Activated CD8-positive, alpha-beta memory T cell treated with anti-CD3 and anti-CD28 coated beads, Interleukin-2, amount 50 U/mL, for 4 hours (primary cell): ENCODE measurements at regions not wholly inside any gene's neighbourhood (a gene's known extent, or its start where the extent isn't known, plus 50 kb on each side); places are given as distances from the start of the nearest gene placed in this dataset.

Source experiments
- DNase-seq: peaks from one replicate; pipeline ENCODE4 v3.0.0-alpha.2; 2020

GRCh38 chr22:27378311-27378800, 423.2 kb downstream of the MN1 start:
- no peak for DNase-seq

DNA sequence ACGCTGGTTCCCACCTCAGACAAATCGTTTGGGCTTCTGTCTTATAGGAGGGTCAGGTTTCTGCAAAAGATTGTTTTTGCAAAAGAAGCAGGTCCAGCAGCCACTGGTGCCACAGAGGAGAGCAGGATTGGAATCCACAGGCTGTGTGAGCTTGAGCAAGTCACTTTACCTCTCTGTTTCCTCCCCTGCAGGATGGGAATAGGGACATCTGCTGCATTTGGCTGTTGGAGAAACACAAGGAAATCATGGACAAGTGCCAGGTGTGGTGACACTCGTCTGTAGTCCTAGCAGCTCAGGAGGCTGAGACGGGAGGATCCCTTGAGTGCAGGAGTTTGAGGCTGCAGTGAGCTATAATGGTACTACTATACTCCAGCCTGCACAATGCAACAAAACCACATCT, 422.6 kb downstream of the MN1 start:
- DNase-seq: no peak

- no peak for DNase-seq
Observed at GRCh38 chr22:27380855-27381254, 420.7 kb downstream of the MN1 start.

DNA sequence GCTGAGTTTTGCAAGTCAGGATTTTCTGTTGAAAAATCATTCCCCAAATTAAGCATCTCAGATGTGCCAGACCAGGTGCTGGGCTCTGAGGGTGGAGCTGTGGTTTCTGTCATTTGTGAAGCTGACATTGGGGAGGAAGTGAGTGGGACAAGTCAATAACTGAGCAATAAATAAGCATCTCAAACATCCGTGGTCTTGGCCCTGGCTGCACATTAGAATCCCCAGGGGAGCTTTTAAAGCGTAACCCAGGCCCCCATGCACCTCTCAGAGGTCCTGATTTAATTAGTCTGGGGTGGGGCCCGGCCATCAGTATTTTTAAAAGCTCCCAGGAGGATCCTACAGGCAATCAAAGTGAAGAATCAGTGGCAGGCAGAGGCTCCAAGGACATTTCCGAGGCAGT, 420.0 kb downstream of the MN1 start:
- DNase-seq: no peak

- no peak for DNase-seq
Observed at GRCh38 chr22:27381960-27382742, 419.4 kb downstream of the MN1 start.

GRCh38 chr22:27382947-27383346, 418.6 kb downstream of the MN1 start:
- no peak for DNase-seq

DNA sequence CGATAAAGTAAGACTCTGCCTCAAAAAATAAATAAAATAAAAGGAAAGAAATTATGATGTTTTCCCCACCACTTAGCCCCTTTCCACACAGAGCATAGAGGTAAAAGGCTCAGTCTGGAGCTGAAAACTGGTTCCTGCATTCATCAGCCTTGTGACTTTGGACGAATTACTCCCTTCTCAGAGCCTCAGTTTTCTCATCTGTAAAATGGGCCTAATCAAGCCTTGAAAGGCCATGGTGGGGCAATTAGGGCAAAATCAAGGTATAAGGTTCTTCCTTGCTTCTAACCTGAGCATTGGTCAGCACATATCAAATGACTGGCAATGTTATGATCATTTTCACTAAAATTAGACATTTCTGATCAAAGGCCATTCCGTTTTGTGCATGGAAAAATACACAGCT, 417.7 kb downstream of the MN1 start:
- DNase-seq: no peak

GRCh38 chr22:27385261-27385998, 416.1 kb downstream of the MN1 start:
- no peak for DNase-seq

GRCh38 chr22:27386186-27386585, 415.4 kb downstream of the MN1 start:
- no peak for DNase-seq

DNA sequence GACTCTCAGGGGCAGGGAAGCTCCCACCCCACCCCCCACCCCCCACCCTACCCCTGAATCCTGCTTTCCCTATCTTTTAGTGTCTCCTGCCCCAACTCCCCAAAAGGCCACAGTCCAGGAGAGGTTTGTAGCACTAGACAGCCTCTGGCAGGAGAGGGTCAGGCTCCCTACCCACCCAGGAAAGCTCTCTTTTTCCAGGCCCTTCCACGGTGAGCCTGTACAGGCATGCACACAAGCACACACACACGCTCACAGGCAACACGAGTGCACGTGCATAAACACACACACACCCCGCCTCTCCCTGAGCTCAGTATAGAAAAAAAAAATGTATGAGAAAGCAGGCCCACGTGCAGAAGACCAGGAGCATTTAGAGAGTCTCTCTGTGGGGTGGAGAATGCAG, 414.0 kb downstream of the MN1 start:
- DNase-seq: no peak

- DNase-seq: no peak
Observed at GRCh38 chr22:27388090-27388600, 413.4 kb downstream of the MN1 start.

GRCh38 chr22:27389727-27390075, 411.9 kb downstream of the MN1 start:
- DNase-seq: no peak

DNA sequence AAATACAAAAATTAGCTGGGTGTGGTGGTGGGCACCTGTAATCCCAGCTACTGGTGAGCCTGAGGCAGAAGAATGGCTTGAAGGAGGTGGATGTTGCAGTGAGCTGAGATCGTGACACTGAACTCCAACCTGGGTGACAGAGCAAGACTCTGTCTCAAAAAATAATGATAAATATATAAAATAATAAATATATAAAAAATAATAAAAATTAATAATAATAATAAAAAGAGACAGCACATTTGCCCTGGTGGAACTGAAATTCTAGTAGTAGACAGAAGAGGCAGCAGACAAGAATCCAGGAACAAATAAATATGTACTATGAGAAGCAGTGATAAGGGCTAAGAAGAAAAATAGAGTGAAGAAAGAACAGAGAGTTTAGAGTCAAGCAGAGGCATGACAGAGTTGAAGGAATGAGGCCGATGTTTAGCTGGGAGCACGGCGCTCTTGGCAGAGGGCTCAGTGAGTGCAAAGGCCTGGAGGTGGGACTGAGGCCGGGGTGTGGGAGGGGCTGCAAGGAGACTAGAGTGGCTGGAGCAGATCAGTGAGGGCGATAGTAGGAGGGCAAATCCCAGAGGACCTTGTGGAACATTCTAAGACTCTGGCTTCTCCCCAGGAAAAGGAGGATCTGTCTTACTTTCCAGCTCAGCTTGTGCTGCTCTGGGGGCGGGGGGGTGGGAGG, 410.3 kb downstream of the MN1 start:
- no peak for DNase-seq

DNA sequence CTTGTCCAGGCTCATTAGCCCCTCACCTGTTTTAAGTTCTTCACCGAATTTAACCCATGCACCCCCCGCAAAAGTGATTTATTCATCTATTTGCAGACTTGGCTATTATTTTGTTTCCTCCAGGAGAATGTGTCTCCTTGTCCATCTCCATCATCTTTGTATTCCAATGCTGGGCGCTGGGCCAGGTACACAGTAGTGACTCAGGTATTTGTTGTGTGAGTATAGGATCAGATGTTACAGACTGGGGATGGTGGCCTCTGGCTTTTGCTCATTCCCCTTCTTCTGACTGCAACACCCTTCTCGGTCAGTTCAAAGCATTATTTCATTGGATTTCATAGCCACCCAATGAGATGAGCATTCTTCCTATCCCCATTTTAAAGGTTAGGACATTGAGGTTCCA, 408.2 kb downstream of the MN1 start:
- no peak for DNase-seq

DNA sequence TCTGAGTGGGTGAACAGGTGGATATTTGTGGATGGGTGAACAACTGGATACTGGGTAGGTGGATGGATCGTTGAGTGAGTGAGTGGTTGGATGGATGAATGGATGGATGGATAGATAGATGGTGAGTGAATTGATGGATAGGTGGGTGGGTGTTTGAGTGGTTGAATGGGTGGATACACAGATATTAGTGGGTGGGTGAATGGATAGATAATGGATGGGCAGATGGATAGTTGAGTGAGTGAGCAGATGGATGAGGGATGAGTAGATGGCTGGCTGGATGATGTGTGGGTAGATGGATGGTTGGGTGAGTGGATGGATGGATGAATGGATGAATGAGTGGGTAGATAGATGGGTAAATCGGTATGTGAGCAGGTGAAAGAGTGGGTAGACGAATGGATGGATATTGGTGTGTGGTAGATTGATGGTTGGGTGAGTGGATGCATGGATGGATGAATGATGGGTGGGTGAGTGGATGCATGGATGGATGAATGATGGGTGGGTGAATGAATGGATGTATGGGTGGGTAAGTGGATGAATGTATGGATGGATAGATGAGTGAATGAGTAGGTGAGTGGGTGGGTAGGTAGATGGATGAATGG, 406.7 kb downstream of the MN1 start:
- DNase-seq: no peak

DNA sequence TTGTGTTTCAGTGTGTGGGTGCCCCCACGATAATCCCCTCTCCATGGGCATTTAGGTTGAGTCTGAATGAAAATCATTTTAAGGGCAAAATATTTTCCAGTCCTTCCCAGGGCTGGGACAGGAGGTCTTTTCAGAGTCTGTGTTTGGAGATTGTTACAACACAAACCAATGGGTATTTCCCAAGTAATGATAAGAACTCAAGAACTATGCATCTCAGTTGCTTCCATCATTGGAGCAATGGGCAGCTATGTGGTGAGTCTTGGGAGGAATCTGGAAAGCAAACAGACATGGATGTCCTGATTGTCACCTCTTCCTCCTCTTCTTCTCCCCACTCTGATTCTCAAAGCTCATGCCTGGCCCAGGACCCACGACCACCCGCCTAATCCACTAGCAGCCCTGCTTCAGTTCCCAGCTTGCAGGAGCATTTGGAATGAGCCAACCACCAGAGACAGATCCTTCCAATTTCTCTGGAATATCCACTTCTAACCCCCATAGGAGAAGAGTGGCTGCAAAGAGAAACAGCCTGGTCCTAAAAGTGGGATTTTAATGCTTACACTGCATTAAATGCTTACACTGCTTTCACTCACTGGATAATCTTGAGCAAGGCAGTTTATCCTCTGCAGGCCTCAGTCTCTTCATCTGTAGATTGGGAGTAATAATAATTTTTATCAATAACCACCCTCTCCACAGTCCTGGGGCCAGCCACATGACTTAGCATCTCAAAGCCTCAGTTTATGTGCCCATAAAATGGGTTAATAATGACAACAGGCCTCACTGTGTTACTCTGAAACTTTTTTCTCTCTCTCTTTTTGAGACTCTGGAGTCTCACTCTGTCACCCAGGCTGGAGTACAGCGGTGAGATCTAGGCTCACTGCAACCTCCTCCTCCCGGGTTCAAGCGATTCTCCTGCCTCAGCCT, 404.3 kb downstream of the MN1 start:
- DNase-seq: no peak

- no peak for DNase-seq
Observed at GRCh38 chr22:27397954-27398342, 403.6 kb downstream of the MN1 start.

GRCh38 chr22:27399161-27399560, 402.4 kb downstream of the MN1 start:
- DNase-seq: no peak

DNA sequence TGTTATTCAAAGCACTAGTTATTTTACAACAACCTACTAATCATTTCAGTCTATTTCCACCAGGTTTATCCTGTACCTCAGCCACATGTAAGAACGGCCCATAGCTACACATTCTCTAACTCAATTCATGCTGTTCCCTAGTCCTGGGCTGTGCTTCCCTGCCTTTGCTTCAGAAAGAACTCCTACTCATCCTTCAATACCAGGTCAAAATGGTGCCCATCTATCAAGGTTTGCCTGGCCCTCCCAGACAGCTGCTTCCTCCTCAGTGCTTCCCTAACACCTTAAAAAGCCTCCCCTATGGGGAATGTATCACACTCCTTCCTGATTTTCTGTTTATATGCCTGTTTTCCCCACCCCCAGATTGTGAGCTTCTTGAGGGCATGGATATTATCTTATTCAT, 400.7 kb downstream of the MN1 start:
- DNase-seq: no peak

GRCh38 chr22:27401321-27401720, 400.2 kb downstream of the MN1 start:
- DNase-seq: no peak

DNA sequence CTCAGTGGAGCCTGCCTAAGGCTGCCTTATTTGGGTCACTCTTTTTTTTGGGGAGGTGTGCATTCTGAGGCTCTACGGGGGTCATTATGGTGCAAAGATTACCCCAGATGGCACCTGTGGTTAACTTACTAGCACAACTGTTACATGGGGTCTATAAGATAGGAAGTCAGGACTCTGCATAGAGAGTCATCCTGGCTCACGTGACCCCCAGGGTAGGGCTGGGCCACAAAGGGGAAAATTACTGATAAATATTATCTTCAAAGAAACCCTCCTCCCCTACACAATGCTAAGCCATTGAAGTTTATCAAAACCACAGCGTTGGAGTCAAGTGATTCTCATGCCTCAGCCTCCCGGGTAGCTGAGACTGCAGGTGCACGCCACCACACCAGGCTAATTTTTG, 397.1 kb downstream of the MN1 start:
- no peak for DNase-seq
